ENCODE measurements at regions not wholly inside any gene's neighbourhood (a gene's known extent, or its start where the extent isn't known, plus 50 kb on each side); places are given as distances from the start of the nearest gene placed in this dataset.

DNA sequence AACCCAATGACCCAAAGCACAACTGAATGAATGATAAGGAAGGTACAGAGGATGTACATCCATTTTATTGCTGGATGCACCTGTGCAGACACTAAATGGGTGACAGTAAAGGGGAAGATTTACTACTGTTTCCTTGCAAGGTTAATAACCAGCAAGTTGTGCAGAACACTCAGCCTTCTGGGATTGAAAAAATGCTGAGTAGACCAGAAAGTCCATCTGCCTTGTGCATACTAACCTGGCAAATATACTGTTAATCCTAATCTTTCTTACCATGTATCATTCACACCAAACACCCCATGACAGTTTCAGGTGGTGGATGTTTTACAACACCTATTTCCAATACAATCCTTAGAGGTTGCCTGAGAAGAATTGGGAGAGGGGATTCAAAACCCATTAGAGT lies 814.1 kb upstream of the NRXN1 start:
- TF ChIP-seq, protein P1, sequence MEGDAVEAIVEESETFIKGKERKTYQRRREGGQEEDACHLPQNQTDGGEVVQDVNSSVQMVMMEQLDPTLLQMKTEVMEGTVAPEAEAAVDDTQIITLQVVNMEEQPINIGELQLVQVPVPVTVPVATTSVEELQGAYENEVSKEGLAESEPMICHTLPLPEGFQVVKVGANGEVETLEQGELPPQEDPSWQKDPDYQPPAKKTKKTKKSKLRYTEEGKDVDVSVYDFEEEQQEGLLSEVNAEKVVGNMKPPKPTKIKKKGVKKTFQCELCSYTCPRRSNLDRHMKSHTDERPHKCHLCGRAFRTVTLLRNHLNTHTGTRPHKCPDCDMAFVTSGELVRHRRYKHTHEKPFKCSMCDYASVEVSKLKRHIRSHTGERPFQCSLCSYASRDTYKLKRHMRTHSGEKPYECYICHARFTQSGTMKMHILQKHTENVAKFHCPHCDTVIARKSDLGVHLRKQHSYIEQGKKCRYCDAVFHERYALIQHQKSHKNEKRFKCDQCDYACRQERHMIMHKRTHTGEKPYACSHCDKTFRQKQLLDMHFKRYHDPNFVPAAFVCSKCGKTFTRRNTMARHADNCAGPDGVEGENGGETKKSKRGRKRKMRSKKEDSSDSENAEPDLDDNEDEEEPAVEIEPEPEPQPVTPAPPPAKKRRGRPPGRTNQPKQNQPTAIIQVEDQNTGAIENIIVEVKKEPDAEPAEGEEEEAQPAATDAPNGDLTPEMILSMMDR (IDR thresholded peaks at IDR 0.05), result no peak
- TF ChIP-seq POLR2A (IDR thresholded peaks at IDR 0.05), result no peak

Data from transverse colon (tissue), 3 donors.